GM10248 (cell line): ENCODE measurements at regions not wholly inside any gene's neighbourhood (a gene's known extent, or its start where the extent isn't known, plus 50 kb on each side); places are given as distances from the start of the nearest gene placed in this dataset.

Experiments
- CTCF ChIA-PET: fragments of 300-600 bp; sonication (Branson Sonifier 250); formaldehyde crosslinking; extraction: SDS; loops from one replicate; lab custom pipeline; 2021; ENCODE audit warnings: antibody characterized with exemption; lab: Yijun Ruan, JAX
- POLR2A ChIA-PET: fragments of 350-650 bp; sonication (Branson Sonifier 250); formaldehyde crosslinking; extraction: SDS; loops from one replicate; lab custom pipeline; 2020; ENCODE audit warnings: antibody characterized with exemption; lab: Yijun Ruan, JAX
- DNase-seq: peaks from one replicate; pipeline ENCODE4 v3.0.0; 2012; ENCODE audit errors: extremely low spot score
- CTCF ChIP-seq: IDR thresholded peaks from 2 replicates; pipeline ENCODE4 v1.5.1; 2012; ENCODE audit warnings: mild to moderate bottlenecking, low read depth; ENCODE audit errors: extremely low read depth, missing control alignments, control extremely low read depth

GRCh38 chr20:1811621-1812498 lies 83.3 kb upstream of the SIRPA start:
- CTCF ChIA-PET, result interaction anchor here (0.9 to 2.5 kb wide), 7 partner anchors 8 to 128 kb away, joined by 3 to 12 read pairs (median 4); no protein-coding TSS in a partner anchor
- no peak for DNase-seq
- TF ChIP-seq CTCF, result no peak
- POLR2A ChIA-PET, result no interaction called here

GRCh38 chr20:1810926-1811620 lies 84.1 kb upstream of the SIRPA start:
- no peak for TF ChIP-seq CTCF
- CTCF ChIA-PET, result interaction anchor here (1.0 to 2.5 kb wide), 2 partner anchors 9 to 34 kb away, joined by 3 to 12 read pairs; no protein-coding TSS in a partner anchor

GRCh38 chr20:1810572-1810925 lies 84.7 kb upstream of the SIRPA start:
- POLR2A ChIA-PET, result no interaction called here
- no peak for DNase-seq
- CTCF ChIA-PET, result interaction anchor here (1.4 kb wide), 1 partner anchor 46 kb away, joined by 5 read pairs; no protein-coding TSS in a partner anchor
- no peak for TF ChIP-seq CTCF

More at GRCh38 chr20:1810926-1811620, 84.1 kb upstream of the SIRPA start:
- DNase-seq, result no peak
- POLR2A ChIA-PET, result no interaction called here

- TF ChIP-seq CTCF, result no peak
- DNase-seq, result no peak
- POLR2A ChIA-PET, result no interaction called here
- CTCF ChIA-PET, result interaction anchor here (1.2 to 1.6 kb wide), 3 partner anchors 9 to 45 kb away, joined by 4 to 5 read pairs (median 5); no protein-coding TSS in a partner anchor
Observed at GRCh38 chr20:1809611-1810510, 85.3 kb upstream of the SIRPA start.

- CTCF ChIA-PET, result interaction anchor here (1.2 to 1.6 kb wide), 4 partner anchors 9 to 45 kb away, joined by 3 to 5 read pairs (median 4); no protein-coding TSS in a partner anchor
- DNase-seq, result no peak
- POLR2A ChIA-PET, result no interaction called here
- TF ChIP-seq CTCF, result no peak
Observed at GRCh38 chr20:1809131-1809572, 86.1 kb upstream of the SIRPA start.
